SIG-M5 (cell line): ENCODE measurements at regions not wholly inside any gene's neighbourhood (a gene's known extent, or its start where the extent isn't known, plus 50 kb on each side); places are given as distances from the start of the nearest gene placed in this dataset.
"Not testable (repeated sequence)": the region's sequence is repeated elsewhere in the genome, so short reads cannot be mapped to it uniquely, and the experiment has no call there.

ENCODE experiments used
- DNase-seq: peaks from one replicate; lab custom pipeline; 2025; lab: John Stamatoyannopoulos, UW

GRCh38 chr13:21879263-21879914, 208.5 kb downstream of the FGF9 start:
- no peak for DNase-seq

- DNase-seq, result no peak
These were observed 211.9 kb downstream of the FGF9 start for GRCh38 chr13:21882766-21883165.

GRCh38 chr13:21883713-21884112, 212.8 kb downstream of the FGF9 start:
- DNase-seq, result no peak

- no peak for DNase-seq
These were observed 213.5 kb downstream of the FGF9 start for GRCh38 chr13:21884299-21884909.

GRCh38 chr13:21884965-21885567, 214.2 kb downstream of the FGF9 start:
- no peak for DNase-seq

- DNase-seq, result no peak
These were observed 214.9 kb downstream of the FGF9 start for GRCh38 chr13:21885714-21886224.

GRCh38 chr13:21889651-21890050, 218.8 kb downstream of the FGF9 start:
- DNase-seq, result no peak

- DNase-seq, result not testable (repeated sequence)
These were observed 219.3 kb downstream of the FGF9 start for GRCh38 chr13:21890220-21890619.

GRCh38 chr13:21894091-21894490, 223.2 kb downstream of the FGF9 start:
- no peak for DNase-seq

GRCh38 chr13:21894703-21895699, 224.1 kb downstream of the FGF9 start:
- DNase-seq, result no peak

- DNase-seq, result no peak
These were observed 224.9 kb downstream of the FGF9 start for GRCh38 chr13:21895779-21896178.

GRCh38 chr13:21897161-21897560, 226.3 kb downstream of the FGF9 start:
- DNase-seq, result no peak

- DNase-seq, result no peak
These were observed 227.6 kb downstream of the FGF9 start for GRCh38 chr13:21898459-21898858.

GRCh38 chr13:21898945-21899344, 228.1 kb downstream of the FGF9 start:
- DNase-seq, result no peak

- no peak for DNase-seq
These were observed 230.5 kb downstream of the FGF9 start for GRCh38 chr13:21901336-21901735.

GRCh38 chr13:21901811-21902708, 231.2 kb downstream of the FGF9 start:
- DNase-seq, result no peak

GRCh38 chr13:21902709-21903098, 231.8 kb downstream of the FGF9 start:
- DNase-seq, result no peak

GRCh38 chr13:21905486-21905885, 234.6 kb downstream of the FGF9 start:
- DNase-seq, result no peak

GRCh38 chr13:21909331-21909730, 238.5 kb downstream of the FGF9 start:
- DNase-seq, result no peak

- DNase-seq, result no peak
These were observed 239.7 kb downstream of the FGF9 start for GRCh38 chr13:21910546-21910945.

- no peak for DNase-seq
These were observed 240.9 kb downstream of the FGF9 start for GRCh38 chr13:21911646-21912298.
